ENCODE measurements at regions not wholly inside any gene's neighbourhood (a gene's known extent, or its start where the extent isn't known, plus 50 kb on each side); places are given as distances from the start of the nearest gene placed in this dataset.

- peak; percentile 47 for DNase-seq
Observed at GRCh38 chr20:20824924-20825584, 112.6 kb upstream of the RALGAPA2 start.

- no peak for DNase-seq
Observed at GRCh38 chr20:20823476-20823881, 111.0 kb upstream of the RALGAPA2 start.

- DNase-seq: no peak
Observed at GRCh38 chr20:20821484-20822260, 109.2 kb upstream of the RALGAPA2 start.

GRCh38 chr20:20820785-20821483, 108.5 kb upstream of the RALGAPA2 start:
- no peak for DNase-seq

- DNase-seq: no peak
Observed at GRCh38 chr20:20820104-20820503, 107.7 kb upstream of the RALGAPA2 start.

- no peak for DNase-seq
Observed at GRCh38 chr20:20816969-20817755, 104.7 kb upstream of the RALGAPA2 start.

- no peak for DNase-seq
Observed at GRCh38 chr20:20815711-20816455, 103.4 kb upstream of the RALGAPA2 start.

- DNase-seq: no peak
Observed at GRCh38 chr20:20814685-20815084, 102.2 kb upstream of the RALGAPA2 start.

GRCh38 chr20:20812136-20812535, 99.7 kb upstream of the RALGAPA2 start:
- no peak for DNase-seq

GRCh38 chr20:20808016-20808415, 95.6 kb upstream of the RALGAPA2 start:
- no peak for DNase-seq

- no peak for DNase-seq
Observed at GRCh38 chr20:20806121-20807095, 94.0 kb upstream of the RALGAPA2 start.

GRCh38 chr20:20803011-20803410, 90.6 kb upstream of the RALGAPA2 start:
- DNase-seq: no peak

GRCh38 chr20:20802328-20802727, 89.9 kb upstream of the RALGAPA2 start:
- DNase-seq: no peak

- no peak for DNase-seq
Observed at GRCh38 chr20:20799716-20800312, 87.4 kb upstream of the RALGAPA2 start.

GRCh38 chr20:20797521-20798310, 85.3 kb upstream of the RALGAPA2 start:
- no peak for DNase-seq

GRCh38 chr20:20796766-20797440, 84.5 kb upstream of the RALGAPA2 start:
- no peak for DNase-seq

GRCh38 chr20:20795721-20796120, 83.3 kb upstream of the RALGAPA2 start:
- DNase-seq: no peak

- no peak for DNase-seq
Observed at GRCh38 chr20:20795119-20795518, 82.7 kb upstream of the RALGAPA2 start.

- DNase-seq: no peak
Observed at GRCh38 chr20:20793591-20793990, 81.1 kb upstream of the RALGAPA2 start.

Measured in right kidney (tissue), 1 donor.